Transverse colon (tissue), 4 donors: ENCODE measurements at regions not wholly inside any gene's neighbourhood (a gene's known extent, or its start where the extent isn't known, plus 50 kb on each side); places are given as distances from the start of the nearest gene placed in this dataset.

Experiments used
- EP300 ChIP-seq: sonication (generic); formaldehyde crosslinking; IDR thresholded peaks from one replicate; pipeline ENCODE4 v1.6.1; 2017; ENCODE audit warnings: antibody characterized with exemption, low read depth
- POLR2A ChIP-seq: fragments of 450-650 bp; IDR thresholded peaks from one replicate; pipeline ENCODE4 v1.6.1; 2016; ENCODE audit warnings: antibody characterized with exemption, mild to moderate bottlenecking, moderate library complexity
- POLR2AphosphoS5 ChIP-seq, 3 donors: sonication (generic); formaldehyde crosslinking; IDR thresholded peaks; one replicate each; pipeline ENCODE4 v1.6.1; 2016; ENCODE audit warnings: antibody characterized with exemption in 3 of 3
- TF ChIP-seq, protein P1 (sequence below), 5 experiments: fragments of 200-600 bp in 3 of 5; fragments of 450-650 bp in 2 of 5; sonication (generic) in 3 of 5; IDR thresholded peaks; 1 replicate in 2 of 5; 2 replicates in 3 of 5; pipeline ENCODE4 v1.5.1; 2016 to 2017; ENCODE audit warnings: antibody characterized with exemption in 5 of 5, inconsistent platforms in 3 of 5, mild to moderate bottlenecking in 2 of 5, moderate library complexity in 1 of 5

DNA sequence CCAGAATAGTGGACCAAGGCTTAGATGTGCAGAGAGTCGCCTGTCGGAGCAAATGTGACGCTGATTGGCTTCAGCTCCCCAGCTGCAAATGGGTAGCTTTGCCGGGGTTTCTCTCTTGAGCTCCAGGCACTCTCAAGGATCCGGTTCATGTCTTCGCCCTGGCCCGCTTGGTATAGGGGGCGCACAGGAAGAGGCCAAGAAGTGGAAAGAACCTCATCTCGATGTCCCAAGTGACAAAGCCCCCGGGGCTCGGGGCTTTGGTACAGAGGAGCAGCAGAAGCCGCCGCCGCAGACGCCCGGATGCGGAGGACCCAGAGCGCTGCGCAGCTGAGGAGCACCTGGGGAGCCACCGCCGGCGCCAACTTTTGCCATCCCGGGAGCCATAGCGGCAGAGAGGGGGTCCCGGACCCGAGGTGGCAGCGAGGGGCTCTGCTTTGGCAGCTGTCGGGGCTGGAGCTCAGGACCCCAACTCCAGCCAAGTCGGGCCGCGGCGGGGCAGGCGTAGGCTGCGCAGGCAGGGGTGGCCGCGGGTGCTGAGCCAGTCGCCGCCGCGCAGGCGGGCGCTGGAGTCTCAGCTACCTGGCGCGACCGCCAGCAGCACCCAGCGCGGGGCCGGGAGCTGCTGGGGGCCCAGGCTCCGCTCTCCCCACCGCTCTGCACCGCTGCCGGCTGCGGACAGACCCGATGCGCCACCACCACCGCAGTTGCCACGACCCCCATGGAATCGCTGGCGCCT is 466.6 kb downstream of the XPNPEP1 start:
- TF ChIP-seq, protein P1, sequence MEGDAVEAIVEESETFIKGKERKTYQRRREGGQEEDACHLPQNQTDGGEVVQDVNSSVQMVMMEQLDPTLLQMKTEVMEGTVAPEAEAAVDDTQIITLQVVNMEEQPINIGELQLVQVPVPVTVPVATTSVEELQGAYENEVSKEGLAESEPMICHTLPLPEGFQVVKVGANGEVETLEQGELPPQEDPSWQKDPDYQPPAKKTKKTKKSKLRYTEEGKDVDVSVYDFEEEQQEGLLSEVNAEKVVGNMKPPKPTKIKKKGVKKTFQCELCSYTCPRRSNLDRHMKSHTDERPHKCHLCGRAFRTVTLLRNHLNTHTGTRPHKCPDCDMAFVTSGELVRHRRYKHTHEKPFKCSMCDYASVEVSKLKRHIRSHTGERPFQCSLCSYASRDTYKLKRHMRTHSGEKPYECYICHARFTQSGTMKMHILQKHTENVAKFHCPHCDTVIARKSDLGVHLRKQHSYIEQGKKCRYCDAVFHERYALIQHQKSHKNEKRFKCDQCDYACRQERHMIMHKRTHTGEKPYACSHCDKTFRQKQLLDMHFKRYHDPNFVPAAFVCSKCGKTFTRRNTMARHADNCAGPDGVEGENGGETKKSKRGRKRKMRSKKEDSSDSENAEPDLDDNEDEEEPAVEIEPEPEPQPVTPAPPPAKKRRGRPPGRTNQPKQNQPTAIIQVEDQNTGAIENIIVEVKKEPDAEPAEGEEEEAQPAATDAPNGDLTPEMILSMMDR (IDR thresholded peaks at IDR 0.05): no peak
- TF ChIP-seq POLR2A: no peak
- no peak for TF ChIP-seq EP300
- no peak for TF ChIP-seq POLR2AphosphoS5 (IDR thresholded peaks at IDR 0.05)
